ENCODE measurements at regions not wholly inside any gene's neighbourhood (a gene's known extent, or its start where the extent isn't known, plus 50 kb on each side); places are given as distances from the start of the nearest gene placed in this dataset.

- no peak for TF ChIP-seq CTCF (IDR thresholded peaks at IDR 0.05)
- TF ChIP-seq NR2C2 (CRISPR knock-in tag; IDR thresholded peaks at IDR 0.05): no peak
- TF ChIP-seq USF2 (CRISPR knock-in tag; IDR thresholded peaks at IDR 0.05): no peak
- TF ChIP-seq ZNF121 (CRISPR knock-in tag; IDR thresholded peaks at IDR 0.05): no peak
- no peak for TF ChIP-seq USF1 (CRISPR knock-in tag; IDR thresholded peaks at IDR 0.05)
- TF ChIP-seq MAX (CRISPR knock-in tag; IDR thresholded peaks at IDR 0.05): no peak
- no peak for TF ChIP-seq CREB1 (CRISPR knock-in tag; IDR thresholded peaks at IDR 0.05)
- no peak for TF ChIP-seq ATF2 (CRISPR knock-in tag; IDR thresholded peaks at IDR 0.05; ENCODE audit: borderline replicate concordance, low read depth)
- TF ChIP-seq NR1H2 (CRISPR knock-in tag; IDR thresholded peaks at IDR 0.05): no peak
- TF ChIP-seq FOXP4 (CRISPR knock-in tag; IDR thresholded peaks at IDR 0.05): no peak
- no peak for TF ChIP-seq E2F1 (CRISPR knock-in tag; IDR thresholded peaks at IDR 0.05)
- no peak for TF ChIP-seq FOXP1 (CRISPR knock-in tag; IDR thresholded peaks at IDR 0.05; ENCODE audit: borderline replicate concordance)
- TF ChIP-seq RELA (CRISPR knock-in tag; IDR thresholded peaks at IDR 0.05; ENCODE audit: borderline replicate concordance): no peak
Observed at GRCh38 chr12:63085120-63085519, 65.9 kb downstream of the AVPR1A start.
